ENCODE measurements at regions not wholly inside any gene's neighbourhood (a gene's known extent, or its start where the extent isn't known, plus 50 kb on each side); places are given as distances from the start of the nearest gene placed in this dataset.
"Not testable (repeated sequence)": the region's sequence is repeated elsewhere in the genome, so short reads cannot be mapped to it uniquely, and the experiment has no call there.

- H3K27ac ChIP-seq (ENCODE audit: low read depth in 2 of 2, low read length in 2 of 2); H3K9ac ChIP-seq (ENCODE audit: low read length in 3 of 3); H3K27me3 ChIP-seq (ENCODE audit: control insufficient read depth, insufficient read depth, low read length); H3K36me3 ChIP-seq (ENCODE audit: control insufficient read depth in 2 of 3, insufficient read depth in 3 of 3, low read length in 3 of 3); intact Hi-C loops (cut with DNase I); FAIRE-seq; H3K4me3 ChIP-seq (ENCODE audit: low read length in 3 of 3); H3K9me3 ChIP-seq (ENCODE audit: control insufficient read depth in 2 of 3, insufficient read depth in 1 of 3, low read length in 3 of 3); DNase-seq; H3K4me1 ChIP-seq (ENCODE audit: control insufficient read depth in 2 of 3, insufficient read depth in 2 of 3, low read depth in 1 of 3, low read length in 3 of 3): not testable (repeated sequence)
Measured at GRCh38 chr7:57740126-57740525, 290.1 kb downstream of the ZNF716 start.

GRCh38 chr7:57769131-57769530 is 319.2 kb downstream of the ZNF716 start:
- no peaks in the 10 kb centered on the region for H3K36me3 ChIP-seq (ENCODE audit: control insufficient read depth in 2 of 3, insufficient read depth in 3 of 3, low read length in 3 of 3)
- no peaks in the 10 kb centered on the region for H3K4me1 ChIP-seq (ENCODE audit: control insufficient read depth in 2 of 3, insufficient read depth in 2 of 3, low read depth in 1 of 3, low read length in 3 of 3)
- no peak for DNase-seq
- no peak overlapping the region for H3K27ac ChIP-seq (ENCODE audit: low read depth in 2 of 2, low read length in 2 of 2)
- no peak for TF ChIP-seq CTCF (IDR thresholded peaks at IDR 0.05; ENCODE audit: borderline replicate concordance, extremely low read depth, insufficient read depth)
- no peak overlapping the region for H3K9ac ChIP-seq (ENCODE audit: low read length in 3 of 3)
- intact Hi-C loops (cut with DNase I): no loop called here
- FAIRE-seq: no peak
- no peaks in the 10 kb centered on the region for H3K27me3 ChIP-seq (ENCODE audit: control insufficient read depth, insufficient read depth, low read length)
- H3K4me3 ChIP-seq (ENCODE audit: low read length in 3 of 3): no peak overlapping the region
- peaks cover 0 to 2% (median 0%) of the 10 kb centered on the region in 3 donors for H3K9me3 ChIP-seq (ENCODE audit: control insufficient read depth in 2 of 3, insufficient read depth in 1 of 3, low read length in 3 of 3)

- FAIRE-seq: no peak
- Histone ChIP-seq H3K27me3 (ENCODE audit: control insufficient read depth, insufficient read depth, low read length) (no peaks in the 10 kb centered on the region), H3K4me1 (ENCODE audit: control insufficient read depth in 2 of 3, insufficient read depth in 2 of 3, low read depth in 1 of 3, low read length in 3 of 3) (no peaks in the 10 kb centered on the region), H3K9me3 (ENCODE audit: control insufficient read depth in 2 of 3, insufficient read depth in 1 of 3, low read length in 3 of 3) (peaks cover 0 to 2% (median 0%) of the 10 kb centered on the region in 3 donors), H3K36me3 (ENCODE audit: control insufficient read depth in 2 of 3, insufficient read depth in 3 of 3, low read length in 3 of 3) (no peaks in the 10 kb centered on the region), H3K4me3 (ENCODE audit: low read length in 3 of 3) (no peak overlapping the region), H3K9ac (ENCODE audit: low read length in 3 of 3) (no peak overlapping the region), H3K27ac (ENCODE audit: low read depth in 2 of 2, low read length in 2 of 2) (no peak overlapping the region)
- intact Hi-C loops (cut with DNase I): no loop called here
- no peak for DNase-seq
- no peak for TF ChIP-seq CTCF (IDR thresholded peaks at IDR 0.05; ENCODE audit: borderline replicate concordance, extremely low read depth, insufficient read depth)
Measured at GRCh38 chr7:57769958-57770357, 320.0 kb downstream of the ZNF716 start.

- Histone ChIP-seq H3K36me3 (ENCODE audit: control insufficient read depth in 2 of 3, insufficient read depth in 3 of 3, low read length in 3 of 3) (no peaks in the 10 kb centered on the region), H3K9me3 (ENCODE audit: control insufficient read depth in 2 of 3, insufficient read depth in 1 of 3, low read length in 3 of 3) (peaks cover 0 to 2% (median 0%) of the 10 kb centered on the region in 3 donors), H3K4me3 (ENCODE audit: low read length in 3 of 3) (no peak overlapping the region), H3K27me3 (ENCODE audit: control insufficient read depth, insufficient read depth, low read length) (no peaks in the 10 kb centered on the region), H3K4me1 (ENCODE audit: control insufficient read depth in 2 of 3, insufficient read depth in 2 of 3, low read depth in 1 of 3, low read length in 3 of 3) (no peaks in the 10 kb centered on the region), H3K27ac (ENCODE audit: low read depth in 2 of 2, low read length in 2 of 2) (no peak overlapping the region), H3K9ac (ENCODE audit: low read length in 3 of 3) (no peak overlapping the region)
- DNase-seq: no peak
- TF ChIP-seq CTCF (IDR thresholded peaks at IDR 0.05; ENCODE audit: borderline replicate concordance, extremely low read depth, insufficient read depth): no peak
- no peak for FAIRE-seq
- intact Hi-C loops (cut with DNase I): no loop called here
Measured at GRCh38 chr7:57772126-57772924, 322.3 kb downstream of the ZNF716 start.

Data from kidney (tissue), 13 donors.